Kidney (tissue), 13 donors: ENCODE measurements at regions not wholly inside any gene's neighbourhood (a gene's known extent, or its start where the extent isn't known, plus 50 kb on each side); places are given as distances from the start of the nearest gene placed in this dataset.

Source experiments
- DNase-seq, 5 donors: peaks; one replicate each; pipeline ENCODE4 v3.0.0-alpha.2; 2013 to 2020
- FAIRE-seq: peaks from 2 replicates; lab custom pipeline; 2012; peaks lifted over from hg19 to GRCh38; lab: Jason Lieb, UNC
- H3K27ac ChIP-seq, 2 donors: one replicate each; pipeline ENCODE4 v1.7.0; 2013; ENCODE audit warnings: low read depth in 2 of 2, low read length in 2 of 2, inconsistent platforms in 1 of 2
- H3K27me3 ChIP-seq: one replicate; pipeline ENCODE4 v1.7.1; 2013; ENCODE audit warnings: low read length, inconsistent platforms; ENCODE audit not compliant: control insufficient read depth, insufficient read depth
- H3K36me3 ChIP-seq, 3 donors: one replicate each; pipeline versions ENCODE4 v1.7.0 to v1.7.1; 2013; ENCODE audit warnings: low read length in 3 of 3, control low read depth in 1 of 3, inconsistent platforms in 1 of 3; ENCODE audit not compliant: insufficient read depth in 3 of 3, control insufficient read depth in 2 of 3
- H3K4me1 ChIP-seq, 3 donors: one replicate each; pipeline versions ENCODE4 v1.7.0 to v1.7.1; 2013; ENCODE audit warnings: low read length in 3 of 3, inconsistent platforms in 1 of 3, low read depth in 1 of 3; ENCODE audit not compliant: control insufficient read depth in 2 of 3, insufficient read depth in 2 of 3
- H3K4me3 ChIP-seq, 3 donors: one replicate each; pipeline versions ENCODE4 v1.7.0 to v1.8.1; 2013; ENCODE audit warnings: low read length in 3 of 3, control low read depth in 1 of 3, inconsistent platforms in 1 of 3
- H3K9ac ChIP-seq, 3 donors: one replicate each; pipeline versions ENCODE4 v1.7.0 to v1.7.1; 2013; ENCODE audit warnings: low read length in 3 of 3, control low read depth in 1 of 3, inconsistent platforms in 1 of 3
- H3K9me3 ChIP-seq, 3 donors: one replicate each; pipeline versions ENCODE4 v1.7.0 to v1.7.1; 2013; ENCODE audit warnings: low read length in 3 of 3, control low read depth in 1 of 3, inconsistent platforms in 1 of 3; ENCODE audit not compliant: control insufficient read depth in 2 of 3, insufficient read depth in 1 of 3
- intact Hi-C: fragments of 100-400 bp; cut with DNase I; formaldehyde crosslinking; loops from one replicate; pipeline ENCODE4 v1.11.1; 2022
- TF ChIP-seq, protein P1 (sequence below): IDR thresholded peaks from 3 replicates; pipeline ENCODE4 v1.5.1; 2012; ENCODE audit warnings: mild to moderate bottlenecking, moderate library complexity, borderline replicate concordance; ENCODE audit not compliant: insufficient read depth; ENCODE audit errors: extremely low read depth
- donor health status: control.
- donor health status: control.
- donor health status: control.
- donor health status: control.
- donor health status: control.
- donor health status: DM: yes; HTN: yes; CAD: no.
- donor health status: Normal renal cell carcinoma (clear cell type).

DNA sequence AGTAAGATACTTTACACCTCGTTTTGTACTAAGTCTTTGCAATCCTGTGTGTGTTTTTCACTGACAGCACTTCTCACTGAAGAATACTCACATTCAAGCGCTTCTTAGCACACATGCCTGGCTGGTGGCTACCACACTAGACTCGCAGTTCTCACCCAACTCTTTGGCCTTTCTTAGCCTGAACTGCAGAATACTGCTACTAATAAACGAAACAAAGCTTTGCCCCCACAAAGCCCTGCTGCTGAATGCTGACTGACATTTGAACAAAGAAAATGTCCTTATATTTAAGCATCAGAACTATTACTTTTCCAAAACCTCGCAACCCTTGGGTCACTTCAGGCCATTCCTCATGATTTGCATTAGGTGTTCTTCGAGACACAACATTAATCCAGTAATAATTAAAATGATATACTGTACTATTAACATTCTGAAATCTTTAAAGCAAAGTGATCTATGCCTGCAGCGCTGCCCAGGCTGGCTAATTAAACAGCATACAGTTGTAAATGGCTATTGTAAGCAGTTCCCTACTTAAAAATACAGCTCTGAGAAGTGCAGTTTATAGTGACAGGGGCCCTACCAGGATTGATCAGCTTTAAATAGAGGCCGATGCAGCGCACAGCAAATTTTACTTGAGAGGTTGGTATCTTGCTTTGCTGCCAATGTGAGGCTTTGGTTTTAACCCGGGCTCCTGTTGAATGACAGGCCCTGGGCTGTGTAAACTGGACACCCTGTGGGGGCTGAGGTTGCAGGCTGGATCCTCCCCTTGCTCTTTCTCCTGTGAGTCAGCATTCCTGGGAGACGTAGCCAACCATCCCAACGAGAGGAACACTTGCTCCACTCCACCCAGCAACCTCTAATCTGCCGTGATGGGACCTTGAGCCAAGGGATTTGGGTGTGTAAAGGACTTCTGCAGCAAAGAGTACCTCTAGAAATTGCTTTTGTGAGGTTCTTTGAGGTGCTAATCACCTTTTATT is 899.0 kb downstream of the TFAP2A start:
- no peaks in the 10 kb centered on the region for H3K9me3 ChIP-seq
- H3K27me3 ChIP-seq: no peaks in the 10 kb centered on the region
- TF ChIP-seq, protein P1, sequence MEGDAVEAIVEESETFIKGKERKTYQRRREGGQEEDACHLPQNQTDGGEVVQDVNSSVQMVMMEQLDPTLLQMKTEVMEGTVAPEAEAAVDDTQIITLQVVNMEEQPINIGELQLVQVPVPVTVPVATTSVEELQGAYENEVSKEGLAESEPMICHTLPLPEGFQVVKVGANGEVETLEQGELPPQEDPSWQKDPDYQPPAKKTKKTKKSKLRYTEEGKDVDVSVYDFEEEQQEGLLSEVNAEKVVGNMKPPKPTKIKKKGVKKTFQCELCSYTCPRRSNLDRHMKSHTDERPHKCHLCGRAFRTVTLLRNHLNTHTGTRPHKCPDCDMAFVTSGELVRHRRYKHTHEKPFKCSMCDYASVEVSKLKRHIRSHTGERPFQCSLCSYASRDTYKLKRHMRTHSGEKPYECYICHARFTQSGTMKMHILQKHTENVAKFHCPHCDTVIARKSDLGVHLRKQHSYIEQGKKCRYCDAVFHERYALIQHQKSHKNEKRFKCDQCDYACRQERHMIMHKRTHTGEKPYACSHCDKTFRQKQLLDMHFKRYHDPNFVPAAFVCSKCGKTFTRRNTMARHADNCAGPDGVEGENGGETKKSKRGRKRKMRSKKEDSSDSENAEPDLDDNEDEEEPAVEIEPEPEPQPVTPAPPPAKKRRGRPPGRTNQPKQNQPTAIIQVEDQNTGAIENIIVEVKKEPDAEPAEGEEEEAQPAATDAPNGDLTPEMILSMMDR: no peak
- H3K36me3 ChIP-seq: no peaks in the 10 kb centered on the region
- no peak overlapping the region for H3K9ac ChIP-seq
- H3K4me3 ChIP-seq: no peak overlapping the region
- intact Hi-C loops: no loop called here
- no peak for FAIRE-seq
- no peaks in the 10 kb centered on the region for H3K4me1 ChIP-seq
- no peak overlapping the region for H3K27ac ChIP-seq
- peak in 4 of 5 donors; percentile 36 to 62 (median 44) for DNase-seq

DNA sequence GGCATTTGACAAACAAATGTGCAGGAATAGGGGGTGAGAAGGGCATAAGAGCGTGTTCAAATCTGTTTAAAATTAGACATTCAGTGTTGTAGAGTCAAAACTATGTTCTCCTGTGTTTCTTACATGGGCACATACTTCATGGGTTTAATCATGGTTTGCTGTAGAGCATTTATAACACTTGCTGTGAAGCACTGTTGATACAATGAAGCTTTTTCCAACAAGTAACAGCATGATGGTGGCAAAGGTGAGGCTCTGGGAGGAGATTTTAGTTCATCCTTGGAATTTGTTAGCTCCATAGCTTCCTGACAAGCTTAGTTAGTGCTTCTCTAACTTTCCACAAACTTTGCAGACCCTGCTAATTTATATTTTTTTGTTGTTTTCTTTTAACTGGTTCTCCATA is 900.7 kb downstream of the TFAP2A start:
- no peaks in the 10 kb centered on the region for H3K27me3 ChIP-seq
- H3K36me3 ChIP-seq: no peaks in the 10 kb centered on the region
- FAIRE-seq (no peak), DNase-seq (no peak)
- no peaks in the 10 kb centered on the region for H3K9me3 ChIP-seq
- intact Hi-C loops: no loop called here
- H3K4me1 ChIP-seq: no peaks in the 10 kb centered on the region
- no peak overlapping the region for H3K4me3 ChIP-seq
- TF ChIP-seq, protein P1: no peak
- no peak overlapping the region for H3K27ac ChIP-seq
- H3K9ac ChIP-seq: no peak overlapping the region

DNA sequence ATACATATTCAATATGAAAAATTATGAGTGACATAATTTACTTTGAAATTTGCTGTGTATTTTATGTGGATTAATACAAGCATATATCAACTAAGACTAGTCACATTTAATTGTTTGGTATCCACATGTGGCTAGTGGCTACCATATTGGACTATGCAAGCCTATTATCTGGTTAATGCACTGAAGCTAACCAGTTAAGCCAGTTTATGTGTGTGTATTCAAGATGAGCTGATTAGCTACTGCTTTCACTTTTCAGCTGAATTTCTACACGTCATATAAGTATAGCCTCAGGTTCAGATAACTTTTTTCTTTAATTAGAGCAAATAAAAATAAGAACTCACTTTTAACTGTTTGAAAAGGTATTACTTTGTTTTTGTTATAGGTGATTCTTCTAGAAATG is 903.7 kb downstream of the TFAP2A start:
- Histone ChIP-seq H3K4me1 (no peaks in the 10 kb centered on the region), H3K9ac (no peak overlapping the region), H3K4me3 (no peak overlapping the region), H3K27ac (no peak overlapping the region), H3K27me3 (no peaks in the 10 kb centered on the region), H3K36me3 (no peaks in the 10 kb centered on the region), H3K9me3 (no peaks in the 10 kb centered on the region)
- FAIRE-seq (no peak), DNase-seq (no peak)
- TF ChIP-seq, protein P1: no peak
- intact Hi-C loops: no loop called here
